GM18873 (cell line): ENCODE measurements at regions not wholly inside any gene's neighbourhood (a gene's known extent, or its start where the extent isn't known, plus 50 kb on each side); places are given as distances from the start of the nearest gene placed in this dataset.
"Not testable (repeated sequence)": the region's sequence is repeated elsewhere in the genome, so short reads cannot be mapped to it uniquely, and the experiment has no call there.

Experiments used
- ATAC-seq: cut with Tn5 transposase; IDR thresholded peaks from one replicate; pipeline ENCODE4 v1.9.1; 2021; ENCODE audit warnings: mild to moderate bottlenecking, moderate library complexity, moderate number of reproducible peaks; ENCODE audit not compliant: unreplicated experiment, low FRiP score

- ATAC-seq = no peak
These were observed 134.1 kb upstream of the MAMLD1 start for GRCh38 chrX:150229030-150229429.

- ATAC-seq = no peak
These were observed 133.6 kb upstream of the MAMLD1 start for GRCh38 chrX:150229481-150229880.

- not testable (repeated sequence) for ATAC-seq
These were observed 132.2 kb upstream of the MAMLD1 start for GRCh38 chrX:150230952-150231351.

GRCh38 chrX:150231368-150231767, 131.7 kb upstream of the MAMLD1 start:
- not testable (repeated sequence) for ATAC-seq

GRCh38 chrX:150232222-150232621, 130.9 kb upstream of the MAMLD1 start:
- not testable (repeated sequence) for ATAC-seq

DNA sequence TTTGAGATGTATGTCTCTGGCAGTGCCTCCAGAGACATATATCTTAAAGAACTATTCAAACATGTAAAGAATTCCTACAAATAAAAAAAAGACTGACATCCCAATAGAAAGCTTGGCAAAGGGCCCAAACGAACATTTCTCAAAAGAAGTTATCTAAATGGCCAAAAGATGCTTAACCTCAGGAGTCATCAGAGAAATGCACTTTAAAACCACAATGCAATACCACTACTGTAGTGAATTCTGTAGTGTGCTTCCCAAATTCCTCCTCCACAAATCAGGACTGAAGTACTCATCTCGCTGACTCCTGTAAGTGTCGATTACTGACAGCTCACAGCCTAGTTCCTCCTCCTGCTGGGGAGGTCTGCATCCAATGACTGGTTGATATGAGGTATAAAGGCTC, 129.0 kb upstream of the MAMLD1 start:
- no peak for ATAC-seq

- ATAC-seq = no peak
These were observed 126.8 kb upstream of the MAMLD1 start for GRCh38 chrX:150236327-150236726.

DNA sequence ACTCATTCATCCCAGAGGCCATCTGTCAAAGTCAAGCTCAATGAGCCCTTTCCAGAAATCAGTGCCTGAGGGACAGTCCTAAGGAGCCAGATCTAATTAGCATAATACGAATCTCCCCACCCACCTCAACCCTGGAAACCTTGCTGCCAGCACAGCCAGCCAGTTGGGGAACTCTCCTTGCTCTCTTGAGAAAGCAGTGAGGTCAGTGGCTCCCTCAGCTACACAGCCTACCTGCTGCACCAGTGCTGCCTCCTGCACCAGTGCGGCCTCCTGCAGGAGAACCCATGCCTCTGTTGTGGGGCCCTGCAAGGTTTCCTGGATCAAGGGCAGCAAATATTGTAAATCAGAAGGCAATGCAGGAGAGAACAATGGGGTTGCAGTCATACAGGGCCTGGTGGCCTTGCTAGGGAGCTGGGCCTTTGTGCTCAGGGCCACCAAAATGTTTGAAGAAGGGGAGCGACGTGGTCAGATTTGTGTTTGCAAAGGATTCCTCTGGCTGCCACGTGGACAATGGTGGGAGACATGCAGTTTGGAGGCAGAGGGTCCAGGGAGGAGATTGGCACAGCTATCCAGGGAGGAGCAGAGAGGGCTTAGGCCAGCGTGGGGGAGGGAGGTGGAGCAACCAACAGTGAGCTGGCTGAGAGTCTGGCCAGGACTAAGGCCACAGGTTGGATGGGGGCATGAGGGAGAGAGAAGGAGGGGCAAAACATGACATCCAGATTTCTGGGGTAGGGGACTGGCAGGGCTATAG, 124.3 kb upstream of the MAMLD1 start:
- no peak for ATAC-seq

DNA sequence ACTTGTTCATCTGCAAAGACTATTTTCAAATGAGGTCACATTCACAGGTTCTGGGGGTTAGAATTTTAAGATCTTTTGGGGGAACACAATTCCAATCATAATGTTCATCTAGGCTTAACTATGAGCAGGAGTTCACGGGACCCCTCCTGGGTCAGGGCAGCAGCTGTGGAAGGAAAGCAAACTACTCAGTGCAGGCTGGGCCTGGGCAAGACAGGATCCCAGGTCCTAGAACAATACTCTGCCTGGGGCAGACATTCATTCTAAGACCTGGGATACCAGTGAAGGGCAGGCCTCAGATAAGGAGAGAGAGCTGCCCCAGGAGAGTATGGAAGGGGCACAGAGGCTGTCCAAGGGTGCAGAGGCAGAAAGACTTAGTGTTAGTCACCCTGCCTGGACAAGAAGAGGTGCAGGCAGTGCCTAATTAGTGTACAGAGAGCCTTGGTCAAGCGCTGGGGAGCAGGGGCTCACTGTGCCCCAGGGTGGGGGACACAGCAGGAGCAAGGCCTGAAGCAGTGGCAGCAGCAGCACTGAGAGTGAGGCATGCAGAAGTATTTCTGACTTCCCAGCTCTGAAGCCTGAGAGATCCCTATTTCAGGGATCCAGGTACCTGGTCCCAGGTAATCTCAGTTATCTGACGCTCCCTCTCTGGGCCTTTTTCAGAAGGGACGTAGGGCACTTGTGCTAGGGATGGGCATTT, 123.0 kb upstream of the MAMLD1 start:
- ATAC-seq = no peak

- no peak for ATAC-seq
These were observed 122.5 kb upstream of the MAMLD1 start for GRCh38 chrX:150240643-150240970.

- ATAC-seq = no peak
These were observed 109.0 kb upstream of the MAMLD1 start for GRCh38 chrX:150253959-150254620.

- ATAC-seq = no peak
These were observed 108.2 kb upstream of the MAMLD1 start for GRCh38 chrX:150254909-150255308.

DNA sequence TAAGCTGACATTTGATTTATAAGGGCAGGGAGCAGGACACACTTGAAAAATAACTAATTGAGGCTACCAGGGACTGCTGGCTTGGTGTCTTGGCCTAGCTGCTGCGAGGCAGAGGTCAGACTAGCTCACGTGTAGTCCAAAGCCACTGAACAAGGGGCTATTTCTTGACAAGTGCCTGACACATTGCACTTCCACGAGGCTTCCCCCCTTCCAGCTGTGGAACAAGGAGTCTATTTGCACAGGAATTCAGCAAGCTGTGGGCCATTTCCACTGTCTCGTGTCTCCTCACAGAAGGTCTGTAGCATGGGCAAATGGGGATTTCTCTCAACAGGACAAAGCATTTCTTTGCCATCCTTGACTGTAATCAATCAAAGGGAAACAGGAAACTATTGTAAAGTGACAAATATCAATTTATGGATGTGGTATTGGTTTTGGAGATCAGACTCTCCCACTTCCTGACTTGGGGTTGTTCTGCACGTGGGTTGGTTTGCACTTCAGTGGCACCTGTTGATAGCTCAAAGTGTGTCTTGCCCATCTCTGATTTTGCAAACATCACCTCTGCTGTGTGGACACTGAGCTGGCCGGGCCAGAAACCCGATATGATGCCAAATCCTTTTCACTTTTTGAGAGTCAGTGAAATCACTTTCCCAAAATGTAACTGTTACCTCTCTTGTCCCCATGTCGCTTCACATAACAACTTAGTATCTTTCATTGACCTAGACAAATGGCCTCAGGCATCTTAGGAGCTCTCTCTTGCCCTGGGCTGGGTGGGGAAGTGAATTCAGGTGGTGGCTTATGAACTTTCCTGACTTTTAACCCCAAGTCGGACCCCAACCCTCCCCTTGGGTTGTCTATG, 107.4 kb upstream of the MAMLD1 start:
- no peak for ATAC-seq

DNA sequence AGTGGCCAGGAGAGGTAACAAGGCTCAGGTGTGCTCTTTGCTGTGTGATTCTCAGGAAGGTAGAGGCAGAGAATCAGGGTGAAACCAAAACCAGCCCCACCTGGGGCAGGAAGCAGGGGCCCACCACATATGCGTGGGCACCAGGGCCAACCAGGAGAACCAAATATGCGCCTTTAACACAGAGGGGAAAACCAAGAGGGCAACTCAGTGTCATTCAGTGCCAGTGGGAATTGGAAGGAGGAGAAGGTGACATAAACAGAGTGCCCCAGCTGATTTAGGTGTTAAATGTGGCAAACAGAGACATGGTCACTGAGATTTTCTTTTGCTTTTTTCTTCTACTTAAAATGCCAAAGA, 106.8 kb upstream of the MAMLD1 start:
- ATAC-seq = no peak

DNA sequence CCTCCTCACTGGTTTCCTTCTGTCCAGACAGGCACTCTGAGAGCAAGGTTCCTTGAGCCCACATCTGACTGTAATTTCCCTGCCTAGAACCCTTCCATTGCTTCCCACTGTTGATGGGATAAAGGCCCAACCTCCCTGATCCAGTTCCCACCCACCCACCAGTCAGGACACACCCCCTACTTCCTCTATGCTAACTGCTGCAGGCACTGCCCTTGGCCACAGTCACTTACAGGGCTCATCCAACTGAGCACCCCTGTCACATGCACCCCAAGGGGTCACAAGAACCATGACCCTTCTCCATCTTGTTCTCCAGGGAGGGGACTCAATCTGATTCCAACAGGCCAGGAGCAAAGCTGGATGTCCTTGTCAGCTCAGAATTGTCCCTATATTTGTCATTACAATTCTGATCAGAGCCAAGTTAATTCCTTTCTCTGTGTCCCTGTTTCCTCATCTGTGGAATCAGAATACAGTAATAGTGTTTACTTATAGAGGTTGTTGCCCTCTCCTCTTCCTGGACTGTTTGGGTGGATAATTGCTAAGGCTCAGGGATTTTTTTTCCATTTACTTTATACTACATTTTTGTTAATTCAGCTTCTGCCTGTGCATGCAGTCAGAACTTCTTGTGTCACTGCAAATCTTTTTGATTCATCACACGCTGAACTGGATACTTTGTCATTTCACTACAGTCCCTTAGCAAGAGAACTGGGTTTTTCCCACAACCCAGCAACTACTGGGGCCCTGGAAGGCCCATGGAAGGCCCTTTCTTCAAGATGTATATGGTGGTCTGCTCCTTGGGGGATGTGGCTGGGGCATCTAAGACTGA, 105.6 kb upstream of the MAMLD1 start:
- ATAC-seq = no peak

GRCh38 chrX:150258176-150258425, 105.0 kb upstream of the MAMLD1 start:
- ATAC-seq = no peak

DNA sequence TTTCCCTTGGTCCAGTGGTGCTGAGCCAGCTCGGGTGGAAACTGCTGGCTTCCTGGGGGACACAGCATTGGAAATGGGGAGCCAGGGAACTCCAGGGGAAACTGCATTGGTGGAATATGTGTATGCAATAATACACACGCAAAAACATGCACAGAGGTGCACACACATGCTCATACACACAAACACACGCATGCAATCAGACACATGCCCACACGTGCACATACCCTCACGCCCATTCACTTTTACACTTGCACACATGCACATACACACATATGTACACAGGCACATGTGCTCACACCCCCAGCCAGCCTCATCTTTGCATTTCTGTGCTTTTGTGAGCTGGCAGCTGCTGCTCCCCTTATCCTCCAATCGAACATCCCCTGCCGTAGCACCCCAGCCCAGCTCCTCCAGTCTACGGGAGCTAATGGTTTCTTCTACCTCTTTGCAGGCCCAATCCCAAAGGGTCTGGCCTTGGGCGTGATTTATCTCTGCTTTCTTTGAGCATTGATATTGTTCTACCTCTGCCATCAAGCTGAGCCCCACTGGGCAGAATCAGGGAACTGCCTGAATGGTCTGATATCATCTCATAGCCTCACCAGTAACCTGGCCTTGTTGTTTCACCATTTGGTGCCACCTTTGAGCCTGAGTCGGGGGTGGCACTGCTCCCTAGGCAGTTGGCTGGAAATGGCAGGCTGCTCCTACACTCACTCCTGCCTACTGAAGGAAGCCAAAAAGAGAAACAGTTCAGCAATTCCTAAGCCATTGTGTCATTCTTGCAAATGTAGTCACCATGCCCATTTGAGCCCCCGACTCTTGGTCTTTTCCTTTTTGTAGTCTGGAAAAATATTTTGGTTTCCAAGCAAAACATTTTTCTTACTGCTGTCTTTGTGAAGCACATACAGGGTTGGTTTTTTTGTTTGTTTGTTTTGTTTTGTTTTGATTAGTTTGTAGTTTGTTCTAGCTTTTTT, 104.4 kb upstream of the MAMLD1 start:
- ATAC-seq = no peak

GRCh38 chrX:150262456-150262855, 100.7 kb upstream of the MAMLD1 start:
- no peak for ATAC-seq

GRCh38 chrX:150268839-150269355, 94.2 kb upstream of the MAMLD1 start:
- no peak for ATAC-seq
